NCI-H748 treated with DMSO at 0.1 percent for 48 hours (cell line): ENCODE measurements at regions not wholly inside any gene's neighbourhood (a gene's known extent, or its start where the extent isn't known, plus 50 kb on each side); places are given as distances from the start of the nearest gene placed in this dataset.
"Not testable (repeated sequence)": the region's sequence is repeated elsewhere in the genome, so short reads cannot be mapped to it uniquely, and the experiment has no call there.

Source experiments
- DNase-seq: peaks from one replicate; lab custom pipeline; 2025; lab: John Stamatoyannopoulos, UW

- DNase-seq, result no peak
Observed at GRCh38 chr4:112082954-112083586, 62.2 kb upstream of the FAM241A start.

- no peak for DNase-seq
Observed at GRCh38 chr4:112083587-112084347, 61.5 kb upstream of the FAM241A start.

GRCh38 chr4:112085156-112086035, 59.9 kb upstream of the FAM241A start:
- DNase-seq, result no peak

GRCh38 chr4:112086036-112086434, 59.2 kb upstream of the FAM241A start:
- DNase-seq, result no peak

GRCh38 chr4:112086661-112087060, 58.6 kb upstream of the FAM241A start:
- not testable (repeated sequence) for DNase-seq

- DNase-seq, result not testable (repeated sequence)
Observed at GRCh38 chr4:112092330-112092729, 52.9 kb upstream of the FAM241A start.

GRCh38 chr4:112093636-112094202, 51.5 kb upstream of the FAM241A start:
- no peak for DNase-seq

- DNase-seq, result no peak
Observed at GRCh38 chr4:112094330-112094729, 50.9 kb upstream of the FAM241A start.
